GM19238 (cell line): ENCODE measurements at regions not wholly inside any gene's neighbourhood (a gene's known extent, or its start where the extent isn't known, plus 50 kb on each side); places are given as distances from the start of the nearest gene placed in this dataset.
A peak's percentile ranks its signal among the peaks of the same experiment; 100 is the strongest.
"Not testable (repeated sequence)": the region's sequence is repeated elsewhere in the genome, so short reads cannot be mapped to it uniquely, and the experiment has no call there.

Experiments
- DNase-seq: peaks from one replicate; pipeline ENCODE4 v3.0.0; 2011; ENCODE audit warnings: low spot score; ENCODE audit not compliant: insufficient read length

- no peak for DNase-seq
Observed at GRCh38 chr16:9014389-9014788, 50.7 kb upstream of the USP7 start.

- DNase-seq, result no peak
Observed at GRCh38 chr16:9015489-9015888, 51.8 kb upstream of the USP7 start.

GRCh38 chr16:9016005-9016404 is 52.3 kb upstream of the USP7 start:
- DNase-seq, result not testable (repeated sequence)

- no peak for DNase-seq
Observed at GRCh38 chr16:9016824-9017223, 53.1 kb upstream of the USP7 start.

GRCh38 chr16:9027070-9027799 is 63.5 kb upstream of the USP7 start:
- no peak for DNase-seq

- not testable (repeated sequence) for DNase-seq
Observed at GRCh38 chr16:9028491-9028890, 63.0 kb upstream of the HAPSTR1 start.

- no peak for DNase-seq
Observed at GRCh38 chr16:9031107-9031506, 60.3 kb upstream of the HAPSTR1 start.

GRCh38 chr16:9033125-9033830 is 58.2 kb upstream of the HAPSTR1 start:
- DNase-seq, result peak; percentile 10

- no peak for DNase-seq
Observed at GRCh38 chr16:9034056-9034455, 57.4 kb upstream of the HAPSTR1 start.

GRCh38 chr16:9035996-9036395 is 55.4 kb upstream of the HAPSTR1 start:
- no peak for DNase-seq

GRCh38 chr16:9039210-9039609 is 52.2 kb upstream of the HAPSTR1 start:
- DNase-seq, result no peak

- DNase-seq, result no peak
Observed at GRCh38 chr16:9040800-9041412, 50.5 kb upstream of the HAPSTR1 start.
